ENCODE measurements at regions not wholly inside any gene's neighbourhood (a gene's known extent, or its start where the extent isn't known, plus 50 kb on each side); places are given as distances from the start of the nearest gene placed in this dataset.
"Not testable (repeated sequence)": the region's sequence is repeated elsewhere in the genome, so short reads cannot be mapped to it uniquely, and the experiment has no call there.

DNA sequence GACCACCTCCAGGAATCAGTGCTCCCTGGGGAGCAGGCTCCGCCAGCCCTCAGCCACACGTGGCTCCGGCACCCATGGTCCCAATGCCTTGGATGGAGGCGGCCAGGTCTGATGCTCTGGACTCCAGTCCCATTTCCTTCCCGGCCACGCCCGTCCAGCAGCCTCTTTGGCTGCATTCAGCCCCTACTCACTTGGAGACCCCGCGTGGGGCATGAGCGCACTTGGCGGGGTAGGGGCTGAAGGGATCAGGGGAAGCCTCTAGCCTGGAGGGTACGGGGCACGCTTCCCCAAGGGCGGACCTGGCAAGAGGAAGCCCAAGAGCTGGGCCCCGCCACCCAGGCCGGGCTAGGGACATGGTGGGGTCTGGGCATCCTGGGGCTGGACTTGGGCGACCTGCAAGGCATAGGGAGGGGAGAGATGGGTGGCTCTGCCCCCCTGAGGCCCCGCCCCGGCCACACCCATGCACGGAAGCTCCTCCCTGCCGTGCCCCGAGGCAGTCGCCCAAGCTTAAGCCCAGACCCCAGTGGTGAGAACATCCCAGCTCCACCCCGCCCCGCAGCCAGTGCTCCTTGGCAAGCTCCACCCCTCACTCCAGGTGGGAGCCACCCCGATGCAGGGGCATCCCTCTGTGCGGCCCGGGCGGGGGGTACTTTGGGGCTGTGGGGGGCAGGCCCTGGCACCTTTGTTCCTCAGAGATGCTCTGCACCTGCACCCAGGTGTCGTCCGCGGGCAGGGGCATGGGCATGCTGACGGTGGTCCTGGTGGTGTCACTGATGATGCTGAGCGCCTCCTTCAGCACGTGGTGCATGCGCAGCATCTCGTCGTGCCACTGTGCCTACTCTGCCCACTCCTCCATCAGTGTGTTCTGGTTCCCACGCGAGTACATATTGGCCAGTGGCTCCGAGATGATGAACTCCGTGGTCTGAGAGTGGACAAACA lies 163.5 kb downstream of the GOLGA6L4 start:
- Histone ChIP-seq H3K4me3 (no peak overlapping the region), H3K4me1 (peaks cover 0 to under 1% (median 0%) of the 10 kb centered on the region in 10 experiments; a peak in 1 of 20 replicates)
- no peak for TF ChIP-seq Cebpa-rat (IDR thresholded peaks at IDR 0.05)

DNA sequence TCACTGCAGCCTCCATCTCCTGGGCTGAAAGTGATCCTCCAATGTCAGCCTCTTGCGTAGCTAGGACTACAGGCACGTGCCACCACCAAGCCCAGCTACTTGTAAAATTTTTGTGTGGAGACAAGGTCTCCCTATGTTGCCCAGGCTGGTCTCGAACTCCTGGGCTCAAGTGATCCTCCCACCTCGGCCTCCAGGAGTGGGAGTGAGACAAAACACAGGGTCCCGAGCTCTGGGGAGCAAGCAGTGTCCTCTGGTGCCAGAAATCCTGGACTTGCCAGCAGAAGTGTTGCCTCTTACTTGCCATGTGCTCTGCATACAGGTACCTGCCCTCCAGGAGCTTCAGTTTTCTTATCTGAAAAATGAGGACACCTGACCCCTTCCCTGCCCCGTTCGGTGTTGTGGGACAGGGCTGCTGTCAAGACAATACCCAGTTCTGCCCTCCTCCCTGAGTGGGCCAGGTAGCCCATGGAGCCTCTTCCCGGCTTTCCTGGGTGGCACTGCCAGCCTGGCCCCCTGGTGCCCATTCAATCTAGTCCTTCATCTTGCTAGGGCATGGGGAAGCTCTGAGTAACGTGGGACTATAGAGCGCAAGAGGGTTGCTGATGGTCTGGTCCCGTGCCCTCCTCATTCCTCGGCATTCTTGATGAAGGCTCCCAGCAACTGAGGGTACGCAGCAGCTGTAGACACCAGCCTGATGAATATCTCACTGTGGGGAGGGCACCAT lies 164.6 kb downstream of the GOLGA6L4 start:
- Histone ChIP-seq H3K27ac (no peak overlapping the region), H4K20me1 (no peaks in the 10 kb centered on the region), H3K9ac (no peak overlapping the region), H3K9me3 (replicated peaks in 1 of 11) (0 out of 22 replicates have a peak, but pooled peaks cover 0 to 5% (median 0%) of the 10 kb centered on the region in 11 experiments), H3K4me1 (no peaks in the 10 kb centered on the region), H3K36me3 (no peaks in the 10 kb centered on the region; a peak in 1 of 22 replicates), H3K27me3 (no peaks in the 10 kb centered on the region), H3K4me3 (no peak overlapping the region), H3K4me2 (no peak overlapping the region)
- TF ChIP-seq Cebpa-rat (IDR thresholded peaks at IDR 0.05) = no peak

More for the DNA sequence above, 163.5 kb downstream of the GOLGA6L4 start:
- Histone ChIP-seq H3K36me3 (no peaks in the 10 kb centered on the region; a peak in 1 of 22 replicates), H3K4me2 (no peak overlapping the region), H4K20me1 (no peaks in the 10 kb centered on the region), H3K27me3 (no peaks in the 10 kb centered on the region), H3K9ac (no peak overlapping the region), H3K27ac (no peak overlapping the region), H3K9me3 (replicated peaks in 1 of 11) (0 out of 22 replicates have a peak, but pooled peaks cover 0 to 5% (median 0%) of the 10 kb centered on the region in 11 experiments)

DNA sequence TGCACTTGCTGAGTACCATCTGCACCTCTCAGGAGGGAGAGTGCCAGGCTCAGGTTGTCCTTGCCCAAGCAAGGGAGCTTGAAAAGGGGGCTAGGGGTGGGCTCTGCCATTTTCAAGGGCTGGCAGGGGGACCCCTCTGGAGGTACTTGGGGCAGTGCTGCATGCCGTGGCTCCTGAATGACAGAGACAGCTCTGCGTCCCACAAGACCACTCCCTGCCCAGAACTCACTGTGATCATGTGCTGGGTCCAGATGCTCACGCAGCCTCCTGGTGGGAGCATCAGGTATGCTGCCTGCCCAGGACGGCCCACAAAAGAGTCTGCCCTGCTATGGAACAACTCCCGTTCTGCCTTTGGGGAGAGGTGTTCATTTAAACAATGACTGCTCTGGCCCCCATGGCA lies 165.2 kb downstream of the GOLGA6L4 start:
- Histone ChIP-seq H3K36me3 (no peaks in the 10 kb centered on the region; a peak in 1 of 22 replicates), H3K4me2 (no peak overlapping the region), H3K27ac (no peak overlapping the region), H3K9me3 (replicated peaks in 1 of 11) (0 out of 22 replicates have a peak, but pooled peaks cover 0 to 5% (median 0%) of the 10 kb centered on the region in 11 experiments), H4K20me1 (no peaks in the 10 kb centered on the region), H3K4me1 (no peaks in the 10 kb centered on the region), H3K4me3 (no peak overlapping the region), H3K27me3 (no peaks in the 10 kb centered on the region), H3K9ac (no peak overlapping the region)
- TF ChIP-seq Cebpa-rat (IDR thresholded peaks at IDR 0.05) = no peak

DNA sequence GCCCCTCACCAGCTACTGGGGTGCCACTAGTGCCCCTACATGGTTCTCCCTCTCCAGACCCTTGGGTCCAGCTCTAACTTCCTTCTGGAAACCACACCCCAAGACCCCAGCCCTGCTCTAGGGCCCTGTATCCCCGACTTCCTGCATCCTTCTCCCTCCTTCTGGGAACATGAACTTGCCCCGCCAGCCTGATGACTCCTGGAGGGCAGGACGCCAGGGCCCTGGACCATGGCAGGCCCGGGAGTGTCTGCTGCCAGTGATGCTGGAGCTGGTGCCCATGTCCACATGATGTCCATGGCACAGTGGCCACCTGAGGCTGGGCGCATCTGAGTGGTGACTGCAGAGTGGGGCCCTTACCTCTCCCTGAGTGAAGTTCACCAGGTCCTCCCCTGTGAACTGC lies 165.9 kb downstream of the GOLGA6L4 start:
- H3K27me3 ChIP-seq; H3K4me3 ChIP-seq; H3K9me3 ChIP-seq (replicated peaks in 1 of 11): not testable (repeated sequence)

DNA sequence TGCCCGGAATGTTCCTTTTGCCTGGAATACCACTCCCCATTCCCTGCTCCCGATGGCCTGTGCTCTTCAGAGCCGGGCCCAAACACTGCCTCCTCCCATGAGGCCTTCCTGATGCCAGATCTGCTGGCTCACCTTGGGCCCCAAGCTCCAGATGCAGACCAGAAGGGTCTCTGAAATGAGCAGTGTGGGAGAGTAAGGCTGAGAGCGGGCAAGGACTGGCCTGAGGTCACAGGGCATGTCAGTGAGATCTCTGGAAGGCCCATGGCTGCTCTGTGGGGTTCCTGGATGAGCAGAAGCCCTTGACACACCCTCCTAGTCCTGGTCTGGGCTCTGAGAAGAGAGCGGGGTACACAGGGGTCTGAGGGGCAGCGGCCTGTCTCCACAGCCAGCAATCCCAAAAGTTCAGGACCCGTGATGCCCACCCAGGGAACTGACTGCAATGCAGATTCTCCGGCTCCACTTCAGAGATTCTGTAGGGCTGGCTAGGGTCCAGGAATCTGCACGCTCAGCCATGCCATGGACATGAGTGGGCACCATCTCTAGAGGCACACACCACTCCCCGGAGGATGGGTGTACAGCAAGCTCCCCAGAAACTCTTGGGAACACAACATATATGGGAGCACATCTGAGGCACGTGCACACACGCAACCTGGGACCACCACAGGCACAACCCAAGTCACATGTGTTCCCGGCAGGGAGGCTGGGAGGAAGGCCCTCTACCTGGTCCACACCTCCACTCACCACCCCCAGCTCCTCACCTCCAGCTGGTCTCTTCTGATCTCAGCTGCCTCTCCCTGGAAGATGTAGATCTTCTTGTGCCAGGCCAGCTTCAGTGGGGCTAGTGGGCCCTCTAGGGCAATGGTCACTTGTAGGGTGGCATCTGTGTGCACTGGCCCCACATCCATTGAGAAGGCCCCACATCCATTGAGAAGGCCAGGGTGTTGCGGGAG lies 166.6 kb downstream of the GOLGA6L4 start:
- H3K9ac ChIP-seq; H3K4me1 ChIP-seq; H3K4me2 ChIP-seq; H3K9me3 ChIP-seq (replicated peaks in 1 of 11); H3K27me3 ChIP-seq; H3K36me3 ChIP-seq; H4K20me1 ChIP-seq; H3K27ac ChIP-seq; H3K4me3 ChIP-seq: not testable (repeated sequence)

More for the DNA sequence above, 165.9 kb downstream of the GOLGA6L4 start:
- H3K4me1 ChIP-seq, H3K36me3 ChIP-seq, H3K9ac ChIP-seq, H3K4me2 ChIP-seq, H4K20me1 ChIP-seq, H3K27ac ChIP-seq: not testable (repeated sequence)

DNA sequence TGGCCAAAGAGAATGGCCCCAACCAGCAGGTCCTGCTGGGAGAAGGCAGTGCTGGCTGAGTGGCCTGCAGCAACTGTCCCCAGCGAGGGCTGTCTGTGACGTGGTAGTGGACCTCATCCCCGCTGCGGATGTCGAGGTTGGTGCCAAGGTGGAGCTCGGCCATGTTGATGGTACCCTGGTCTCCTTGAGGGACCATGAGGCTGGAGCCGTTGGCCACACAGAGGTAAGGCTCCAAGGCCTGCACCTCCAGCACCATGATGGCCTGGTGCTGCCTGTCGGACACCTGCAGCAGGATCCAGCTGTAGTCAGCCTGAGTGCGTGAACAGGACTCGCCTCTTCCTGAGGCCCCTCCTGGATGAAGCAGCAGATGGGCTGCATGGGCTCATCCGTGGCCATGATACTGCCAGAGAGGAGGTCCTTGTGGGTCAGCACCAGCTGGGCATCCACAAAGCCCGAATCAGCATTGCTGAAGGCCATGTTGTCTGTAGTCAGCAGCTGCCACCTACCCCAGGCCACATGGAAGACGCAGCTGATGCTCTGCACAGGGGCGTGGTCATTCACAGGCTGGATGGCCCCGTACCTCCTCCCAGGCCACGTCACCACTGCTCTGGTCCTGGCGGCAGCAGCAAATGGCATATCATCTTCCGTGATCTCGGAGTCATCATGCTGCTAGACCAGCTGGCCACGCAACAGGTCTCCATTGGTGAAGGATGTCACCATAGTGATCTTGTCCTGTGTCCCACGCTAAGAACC lies 167.5 kb downstream of the GOLGA6L4 start:
- Histone ChIP-seq H3K9me3 (replicated peaks in 1 of 11) (0 out of 22 replicates have a peak, but pooled peaks cover 0 to 5% (median 0%) of the 10 kb centered on the region in 11 experiments), H3K27ac (no peak overlapping the region), H3K4me1 (no peaks in the 10 kb centered on the region), H3K4me2 (no peak overlapping the region), H3K27me3 (no peaks in the 10 kb centered on the region), H4K20me1 (no peaks in the 10 kb centered on the region), H3K4me3 (no peak overlapping the region), H3K9ac (no peak overlapping the region), H3K36me3 (no peaks in the 10 kb centered on the region; a peak in 1 of 22 replicates)
- no peak for TF ChIP-seq Cebpa-rat (IDR thresholded peaks at IDR 0.05)

DNA sequence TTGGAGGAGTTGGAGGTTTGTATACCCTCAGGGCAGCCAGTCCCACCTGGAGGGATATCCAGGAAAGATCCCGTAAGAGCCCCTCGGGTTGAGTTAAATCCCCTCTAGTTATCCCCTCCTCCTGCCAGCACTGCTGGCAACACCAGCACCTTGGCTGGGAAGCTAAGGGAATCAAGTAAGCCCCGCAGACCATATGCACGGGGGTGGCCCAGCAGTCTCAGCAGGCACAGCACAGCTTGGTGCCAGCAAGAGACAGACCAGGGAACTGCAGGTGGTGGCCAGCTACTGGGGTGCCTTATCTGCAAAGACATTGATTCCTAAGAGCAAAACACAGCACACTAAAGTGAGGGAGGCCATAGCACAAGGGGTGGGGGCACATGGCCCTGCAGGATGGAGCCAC lies 173.8 kb downstream of the GOLGA6L4 start:
- not testable (repeated sequence) for H3K27ac ChIP-seq; H3K9ac ChIP-seq; H3K36me3 ChIP-seq; H3K4me2 ChIP-seq; H3K4me1 ChIP-seq; H3K4me3 ChIP-seq; H3K27me3 ChIP-seq; H3K9me3 ChIP-seq (replicated peaks in 1 of 11); H4K20me1 ChIP-seq

DNA sequence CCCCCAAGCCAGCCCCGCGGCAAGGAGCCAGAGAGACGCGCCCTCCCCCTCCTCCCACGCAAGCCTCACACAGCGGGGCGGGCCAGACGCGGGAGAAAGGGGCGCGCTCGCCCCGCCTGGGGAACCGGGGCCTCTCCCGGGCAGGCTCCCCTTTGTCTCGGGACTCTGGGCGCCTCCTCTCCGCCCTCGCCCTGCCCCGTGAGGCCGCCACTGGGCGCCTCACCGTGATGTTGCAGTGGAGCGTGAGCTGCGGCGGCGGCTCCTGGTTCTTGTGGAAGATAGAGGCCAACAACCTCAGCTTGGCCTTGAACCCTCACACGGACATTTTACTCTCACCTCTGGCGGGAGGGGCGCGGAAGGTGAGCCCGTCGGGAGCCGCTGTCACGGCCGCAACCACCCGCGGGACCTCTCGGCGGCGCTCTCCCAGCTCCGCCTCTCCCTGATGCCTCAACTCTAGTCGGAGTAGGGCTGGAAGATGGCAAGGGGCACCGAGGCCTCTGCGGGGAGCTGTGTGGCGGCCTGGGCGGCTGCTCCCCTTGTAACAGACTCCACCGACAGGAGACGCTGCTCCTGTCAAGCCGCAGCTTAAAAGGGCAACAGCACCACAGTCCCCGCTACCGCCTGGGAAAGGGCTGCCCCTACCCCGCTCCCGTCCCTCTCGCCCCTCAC lies 179.2 kb upstream of the ZSCAN2 start:
- H3K4me1 ChIP-seq; H3K9me3 ChIP-seq (replicated peaks in 1 of 11); H3K27ac ChIP-seq; H3K9ac ChIP-seq; H3K36me3 ChIP-seq; H4K20me1 ChIP-seq; H3K27me3 ChIP-seq: not testable (repeated sequence)
- H3K4me3 ChIP-seq = peak overlapping the region in 7 of 10 experiments; percentile 27 to 58 (median 41); a peak in 6 of 20 replicates
- peak overlapping the region in 1 of 11 experiments; percentile 38; a peak in 1 of 22 replicates for H3K4me2 ChIP-seq

DNA sequence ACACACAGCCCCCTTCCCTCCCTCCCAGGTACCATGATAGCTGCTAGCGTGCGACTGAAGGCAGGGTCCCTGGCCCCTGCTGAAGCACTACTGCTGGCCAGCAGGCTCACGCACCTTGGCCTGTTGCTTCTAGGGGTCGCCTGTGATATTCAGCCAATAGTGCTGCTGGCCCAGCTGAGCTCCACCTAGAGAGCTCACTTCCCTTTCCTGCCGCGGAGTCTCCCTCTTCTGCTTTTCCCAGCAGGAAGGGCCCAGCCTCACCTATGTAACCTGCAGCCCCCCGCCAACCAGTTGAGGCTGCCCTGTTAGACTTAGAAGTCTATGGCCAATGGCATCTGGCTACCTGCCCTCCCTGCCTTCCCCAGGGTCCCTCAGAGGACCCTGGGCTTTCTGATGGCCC lies 175.5 kb upstream of the ZSCAN2 start:
- not testable (repeated sequence) for H3K4me1 ChIP-seq; H3K4me2 ChIP-seq; H3K9ac ChIP-seq; H3K36me3 ChIP-seq; H3K27ac ChIP-seq; H4K20me1 ChIP-seq; H3K4me3 ChIP-seq; H3K27me3 ChIP-seq; H3K9me3 ChIP-seq (replicated peaks in 1 of 11)

DNA sequence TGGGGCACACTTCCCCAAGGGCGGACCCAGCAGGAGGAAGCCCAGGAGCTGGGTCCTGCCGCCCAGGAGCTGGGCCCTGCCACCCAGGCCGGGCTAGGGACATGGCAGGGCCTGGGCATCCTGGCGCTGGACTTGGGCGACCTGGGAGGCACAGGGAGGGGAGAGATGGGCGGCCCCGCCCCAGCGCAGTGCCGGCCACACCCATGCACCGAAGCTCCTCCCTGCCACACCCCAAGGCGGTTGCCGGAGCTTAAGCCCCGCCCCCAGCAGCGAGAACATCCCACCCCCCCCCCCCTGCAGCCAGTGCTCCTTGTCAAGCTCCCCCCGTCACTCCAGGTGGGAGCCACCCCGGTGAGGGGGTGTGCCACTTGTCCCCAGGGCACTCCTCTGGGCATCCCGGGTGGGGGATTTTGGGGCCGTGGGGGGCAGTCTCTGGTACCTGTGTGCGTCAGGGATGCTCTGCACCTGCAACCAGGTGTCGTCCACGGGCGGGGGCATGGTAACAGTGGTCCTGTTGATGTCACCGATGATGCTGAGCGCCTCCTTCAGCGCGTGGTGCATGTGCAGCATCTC lies 127.4 kb upstream of the ZSCAN2 start:
- H3K4me1 ChIP-seq; H3K4me2 ChIP-seq; H3K27ac ChIP-seq; H3K9me3 ChIP-seq (replicated peaks in 1 of 11); H3K4me3 ChIP-seq; H3K27me3 ChIP-seq; H3K36me3 ChIP-seq; H3K9ac ChIP-seq; H4K20me1 ChIP-seq: not testable (repeated sequence)

DNA sequence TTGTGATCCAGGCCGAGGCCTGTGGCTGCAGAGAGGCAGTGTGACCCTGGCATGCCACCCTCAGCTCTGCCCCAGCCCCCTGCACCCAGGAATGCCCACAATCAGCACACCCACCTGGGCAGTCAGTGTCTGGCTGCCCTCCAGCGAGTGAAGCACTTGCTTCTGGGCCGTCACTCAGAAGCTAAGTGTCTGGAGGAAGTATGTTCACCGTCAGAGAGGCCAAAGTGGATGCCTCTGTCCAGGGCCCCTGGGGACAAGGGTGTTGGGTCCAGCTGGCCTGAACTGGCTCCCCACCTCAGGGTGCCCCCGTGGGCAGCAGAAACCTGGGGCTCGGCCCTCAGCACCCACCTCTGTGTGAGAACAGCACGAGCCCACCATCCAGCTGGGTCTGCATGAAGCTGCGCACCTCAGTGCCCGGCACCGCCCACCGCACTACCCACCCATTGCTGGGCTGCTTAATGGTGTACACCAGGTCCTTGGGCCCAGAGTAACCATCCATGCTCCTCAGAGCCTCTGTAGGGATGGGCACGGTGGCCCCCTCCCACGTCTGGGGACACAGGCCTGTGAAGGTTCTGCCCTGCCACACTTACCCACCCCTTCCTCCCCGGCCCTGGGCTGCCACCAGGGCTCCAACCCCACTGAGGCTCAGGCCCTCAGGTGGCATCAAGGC lies 124.3 kb upstream of the ZSCAN2 start:
- H3K9ac ChIP-seq; H3K4me2 ChIP-seq; H3K27me3 ChIP-seq; H3K36me3 ChIP-seq; H3K4me1 ChIP-seq; H4K20me1 ChIP-seq; H3K9me3 ChIP-seq (replicated peaks in 1 of 11); H3K27ac ChIP-seq; H3K4me3 ChIP-seq: not testable (repeated sequence)
